Activated B cell treated with CpG ODN at 0.5 μM for 24 hours (primary cell): ENCODE measurements at regions not wholly inside any gene's neighbourhood (a gene's known extent, or its start where the extent isn't known, plus 50 kb on each side); places are given as distances from the start of the nearest gene placed in this dataset.

Experiments
- ATAC-seq: fragments of 200-7000 bp; cut with Tn5 transposase; one replicate; pipeline ENCODE4 v1.10.0; 2021; ENCODE audit warnings: low read depth, mild to moderate bottlenecking, moderate library complexity
- CTCF ChIA-PET: fragments of 350-600 bp; sonication (Branson Sonifier 250); formaldehyde crosslinking; loops from one replicate; lab custom pipeline; 2021; ENCODE audit warnings: antibody characterized with exemption; lab: Charles Lee
- POLR2A ChIA-PET: fragments of 350-600 bp; sonication (Branson Sonifier 250); formaldehyde crosslinking; loops from one replicate; lab custom pipeline; 2021; ENCODE audit warnings: antibody characterized with exemption; lab: Charles Lee
- DNase-seq: peaks from one replicate; pipeline ENCODE4 v3.0.0; 2022
- H3K27ac Mint-ChIP-seq: one replicate; pipeline ENCODE4 v1.8.0; 2020; ENCODE audit warnings: mixed read lengths
- H3K27me3 Mint-ChIP-seq: one replicate; pipeline ENCODE4 v1.8.0; 2021; ENCODE audit warnings: mixed read lengths
- H3K36me3 Mint-ChIP-seq: one replicate; pipeline ENCODE4 v1.8.0; 2021; ENCODE audit warnings: low read depth, mixed read lengths
- H3K4me1 Mint-ChIP-seq: one replicate; pipeline ENCODE4 v1.8.0; 2021; ENCODE audit warnings: mixed read lengths
- H3K4me3 Mint-ChIP-seq: one replicate; pipeline ENCODE4 v1.8.0; 2020; ENCODE audit warnings: mild to moderate bottlenecking, mixed read lengths
- H3K9me3 Mint-ChIP-seq: one replicate; pipeline ENCODE4 v1.8.0; 2020; ENCODE audit warnings: mixed read lengths
- intact Hi-C: fragments of 100-400 bp; cut with micrococcal nuclease; formaldehyde crosslinking; loops from one replicate; pipeline ENCODE4 v1.15.1; 2024
- TF ChIP-seq, protein P1 (sequence below): fragments of 200-600 bp; IDR thresholded peaks from one replicate; pipeline ENCODE4 v1.8.0; 2022; ENCODE audit warnings: antibody characterized with exemption, mild to moderate bottlenecking

DNA sequence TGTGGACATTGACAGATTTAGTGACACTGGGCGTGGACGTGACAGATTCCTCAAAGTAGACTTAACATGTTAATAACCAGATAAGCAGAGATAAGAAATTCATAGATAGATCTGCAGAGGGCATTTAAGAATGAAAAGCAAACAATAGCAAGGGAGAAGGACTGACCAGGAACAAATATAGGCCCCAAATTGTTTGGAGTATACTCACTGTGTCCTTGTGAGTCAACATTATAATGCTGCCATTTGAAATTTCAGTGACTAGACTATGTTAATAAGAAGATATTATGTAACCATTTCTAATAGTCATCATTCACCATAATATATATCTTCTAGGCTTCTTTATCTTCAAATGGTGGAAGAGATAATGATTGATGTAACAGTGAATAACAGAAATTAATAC, 78.1 kb upstream of the SLC38A11 start:
- POLR2A ChIA-PET: no interaction called here
- Mint-ChIP-seq H3K27ac (no peak overlapping the region), H3K4me1 (no peaks in the 10 kb centered on the region), H3K4me3 (no peak overlapping the region), H3K9me3 (no peaks in the 10 kb centered on the region), H3K36me3 (no peaks in the 10 kb centered on the region), H3K27me3 (peaks cover 2% of the 10 kb centered on the region)
- DNase-seq (no peak), ATAC-seq (no peak)
- CTCF ChIA-PET: no interaction called here
- intact Hi-C loops: no loop called here
- TF ChIP-seq, protein P1, sequence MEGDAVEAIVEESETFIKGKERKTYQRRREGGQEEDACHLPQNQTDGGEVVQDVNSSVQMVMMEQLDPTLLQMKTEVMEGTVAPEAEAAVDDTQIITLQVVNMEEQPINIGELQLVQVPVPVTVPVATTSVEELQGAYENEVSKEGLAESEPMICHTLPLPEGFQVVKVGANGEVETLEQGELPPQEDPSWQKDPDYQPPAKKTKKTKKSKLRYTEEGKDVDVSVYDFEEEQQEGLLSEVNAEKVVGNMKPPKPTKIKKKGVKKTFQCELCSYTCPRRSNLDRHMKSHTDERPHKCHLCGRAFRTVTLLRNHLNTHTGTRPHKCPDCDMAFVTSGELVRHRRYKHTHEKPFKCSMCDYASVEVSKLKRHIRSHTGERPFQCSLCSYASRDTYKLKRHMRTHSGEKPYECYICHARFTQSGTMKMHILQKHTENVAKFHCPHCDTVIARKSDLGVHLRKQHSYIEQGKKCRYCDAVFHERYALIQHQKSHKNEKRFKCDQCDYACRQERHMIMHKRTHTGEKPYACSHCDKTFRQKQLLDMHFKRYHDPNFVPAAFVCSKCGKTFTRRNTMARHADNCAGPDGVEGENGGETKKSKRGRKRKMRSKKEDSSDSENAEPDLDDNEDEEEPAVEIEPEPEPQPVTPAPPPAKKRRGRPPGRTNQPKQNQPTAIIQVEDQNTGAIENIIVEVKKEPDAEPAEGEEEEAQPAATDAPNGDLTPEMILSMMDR: no peak

DNA sequence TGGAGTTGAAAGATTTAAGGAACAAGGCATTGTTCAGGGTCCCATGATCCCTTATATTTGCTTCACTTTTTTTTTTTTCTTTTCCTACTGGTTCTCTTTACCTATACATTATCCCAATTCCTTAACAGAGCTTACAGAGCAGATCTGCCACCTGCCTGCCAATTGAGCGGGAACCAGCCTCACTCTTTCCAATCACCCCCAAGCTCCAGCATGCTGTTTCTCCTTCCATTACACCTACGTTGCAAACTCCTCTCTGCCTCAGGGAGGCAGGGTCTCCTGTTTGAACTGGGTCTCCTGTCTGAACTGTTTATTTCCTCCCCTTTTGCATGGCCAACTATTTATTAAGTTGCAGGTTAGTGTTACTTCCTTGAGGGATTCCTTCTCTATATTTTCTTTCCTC, 77.2 kb upstream of the SLC38A11 start:
- no peak overlapping the region for H3K4me3 Mint-ChIP-seq
- TF ChIP-seq, protein P1: no peak
- ChIA-PET CTCF (no interaction called here), POLR2A (no interaction called here)
- no peaks in the 10 kb centered on the region for H3K9me3 Mint-ChIP-seq
- no peak overlapping the region for H3K27ac Mint-ChIP-seq
- H3K27me3 Mint-ChIP-seq: peaks cover 2% of the 10 kb centered on the region
- no peak for DNase-seq
- no peaks in the 10 kb centered on the region for H3K4me1 Mint-ChIP-seq
- intact Hi-C loops: no loop called here
- H3K36me3 Mint-ChIP-seq: no peaks in the 10 kb centered on the region
- no peak for ATAC-seq

DNA sequence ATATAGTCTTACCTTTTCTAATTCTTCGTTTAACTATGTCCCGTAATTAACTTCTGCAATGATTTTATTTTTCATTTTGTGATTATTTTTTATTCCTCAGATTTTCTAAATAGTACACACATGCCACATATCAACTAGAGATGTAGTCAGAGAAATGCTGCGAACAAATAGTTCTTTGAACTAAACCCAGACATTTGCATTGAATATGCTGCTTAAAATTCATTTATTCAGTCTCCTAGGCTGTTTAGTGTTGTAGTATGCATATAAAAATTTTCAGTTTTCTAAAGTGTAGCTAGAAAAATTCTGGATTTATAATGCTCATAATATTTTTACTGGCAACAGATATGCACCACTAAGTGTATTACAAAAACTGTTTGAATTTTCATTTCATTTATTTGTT, 68.9 kb upstream of the SLC38A11 start:
- ChIA-PET POLR2A (no interaction called here), CTCF (no interaction called here)
- Mint-ChIP-seq H3K36me3 (no peaks in the 10 kb centered on the region), H3K27me3 (peaks cover 12% of the 10 kb centered on the region), H3K4me1 (no peaks in the 10 kb centered on the region), H3K9me3 (peaks cover 6% of the 10 kb centered on the region), H3K27ac (no peak overlapping the region), H3K4me3 (no peak overlapping the region)
- ATAC-seq (no peak), DNase-seq (no peak)
- TF ChIP-seq, protein P1: no peak
- intact Hi-C loops: no loop called here

DNA sequence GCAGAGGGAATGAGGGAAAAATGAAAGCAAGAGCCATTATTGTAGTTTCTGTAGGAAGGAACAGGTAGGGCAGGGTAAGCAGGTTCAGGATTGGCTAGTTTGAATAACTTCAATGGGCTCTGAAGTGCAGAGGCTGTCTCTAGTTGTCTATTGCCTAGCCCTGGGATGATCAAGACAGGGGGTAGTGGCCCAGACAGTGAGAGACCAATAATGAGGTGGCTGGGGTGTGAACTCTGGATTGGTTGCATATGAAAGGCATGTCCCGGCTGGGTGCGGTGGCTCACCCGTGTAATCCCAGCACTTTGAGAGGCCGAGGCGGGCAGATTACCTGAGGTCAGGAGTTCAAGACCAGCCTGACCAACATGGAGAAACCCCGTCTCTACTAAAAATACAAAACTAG, 67.5 kb upstream of the SLC38A11 start:
- H3K4me1 Mint-ChIP-seq: no peaks in the 10 kb centered on the region
- H3K4me3 Mint-ChIP-seq: no peak overlapping the region
- no peak overlapping the region for H3K27ac Mint-ChIP-seq
- no peaks in the 10 kb centered on the region for H3K36me3 Mint-ChIP-seq
- peaks cover 6% of the 10 kb centered on the region for H3K9me3 Mint-ChIP-seq
- DNase-seq (no peak), ATAC-seq (no peak)
- TF ChIP-seq, protein P1: no peak
- H3K27me3 Mint-ChIP-seq: peaks cover 12% of the 10 kb centered on the region
- ChIA-PET CTCF (no interaction called here), POLR2A (no interaction called here)
- intact Hi-C loops: no loop called here

DNA sequence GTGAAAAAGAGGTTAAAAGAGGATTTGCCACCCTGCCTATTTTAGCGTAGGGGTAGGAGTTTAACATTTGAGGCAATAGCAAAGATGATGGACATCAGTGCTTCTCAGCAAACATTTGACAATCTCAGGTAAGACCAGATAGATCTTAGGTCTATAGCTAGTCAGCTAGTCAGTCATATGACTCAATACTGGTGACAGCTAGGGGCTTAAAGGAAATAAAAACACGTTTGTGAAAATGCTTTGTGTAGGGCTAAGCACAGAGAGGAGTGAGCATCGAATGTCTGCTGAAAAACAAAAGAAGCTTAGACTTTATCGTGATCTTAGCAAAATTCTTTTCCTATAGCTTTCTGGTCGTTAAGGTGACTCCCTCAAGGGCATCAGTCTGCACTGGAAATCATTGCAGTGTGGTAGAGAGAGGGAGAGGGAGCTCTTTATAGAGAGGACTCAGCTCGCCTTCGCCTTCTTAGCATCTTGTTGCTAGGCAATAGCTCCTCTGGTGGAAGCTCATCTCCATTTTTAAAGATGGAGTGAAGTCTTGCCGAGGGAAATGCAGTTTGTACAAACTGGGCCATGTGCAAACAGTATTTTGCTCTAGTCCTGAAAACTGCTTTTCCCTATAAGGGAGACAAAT, 62.8 kb upstream of the SLC38A11 start:
- intact Hi-C loops: loop anchor here (2.0 to 10.0 kb wide), 3 partner anchors 737 to 935 kb away; partner anchors contain the start of gene TTC21B
- Mint-ChIP-seq H3K4me3 (no peak overlapping the region), H3K36me3 (no peaks in the 10 kb centered on the region), H3K9me3 (peaks cover 2% of the 10 kb centered on the region), H3K4me1 (no peaks in the 10 kb centered on the region), H3K27me3 (peaks cover 3% of the 10 kb centered on the region), H3K27ac (no peak overlapping the region)
- ATAC-seq (no peak), DNase-seq (no peak)
- TF ChIP-seq, protein P1: no peak
- CTCF ChIA-PET: interaction anchor here (1.0 to 6.7 kb wide), 2 partner anchors 17 to 183 kb away, joined by 4 to 104 read pairs; partner anchors contain the start of gene SCN3A
- POLR2A ChIA-PET: no interaction called here
